GM19324 (cell line): ENCODE measurements at regions not wholly inside any gene's neighbourhood (a gene's known extent, or its start where the extent isn't known, plus 50 kb on each side); places are given as distances from the start of the nearest gene placed in this dataset.

Experiments
- ATAC-seq: cut with Tn5 transposase; IDR thresholded peaks from one replicate; pipeline ENCODE4 v1.9.1; 2021; ENCODE audit warnings: mild to moderate bottlenecking, moderate library complexity; ENCODE audit not compliant: unreplicated experiment, low FRiP score

- ATAC-seq = no peak
These were observed 86.3 kb upstream of the PHLPP1 start for GRCh38 chr18:62629031-62629430.

GRCh38 chr18:62631173-62631572, 84.2 kb upstream of the PHLPP1 start:
- no peak for ATAC-seq

- ATAC-seq = no peak
These were observed 82.4 kb upstream of the PHLPP1 start for GRCh38 chr18:62632788-62633455.

- ATAC-seq = no peak
These were observed 80.9 kb upstream of the PHLPP1 start for GRCh38 chr18:62634458-62634857.

- no peak for ATAC-seq
These were observed 80.2 kb upstream of the PHLPP1 start for GRCh38 chr18:62634979-62635630.

- ATAC-seq = no peak
These were observed 77.9 kb upstream of the PHLPP1 start for GRCh38 chr18:62637403-62637802.

- ATAC-seq = no peak
These were observed 77.3 kb upstream of the PHLPP1 start for GRCh38 chr18:62637807-62638687.

- no peak for ATAC-seq
These were observed 72.2 kb upstream of the PHLPP1 start for GRCh38 chr18:62643181-62643580.

- no peak for ATAC-seq
These were observed 70.6 kb upstream of the PHLPP1 start for GRCh38 chr18:62644773-62645172.

GRCh38 chr18:62647179-62647578, 68.2 kb upstream of the PHLPP1 start:
- no peak for ATAC-seq

GRCh38 chr18:62648045-62648678, 67.2 kb upstream of the PHLPP1 start:
- ATAC-seq = no peak

GRCh38 chr18:62651276-62652056, 63.9 kb upstream of the PHLPP1 start:
- peak; percentile 28 for ATAC-seq

GRCh38 chr18:62652057-62652629, 63.2 kb upstream of the PHLPP1 start:
- ATAC-seq = peak; percentile 62

- no peak for ATAC-seq
These were observed 59.7 kb upstream of the PHLPP1 start for GRCh38 chr18:62655520-62656219.

- ATAC-seq = no peak
These were observed 57.3 kb upstream of the PHLPP1 start for GRCh38 chr18:62658028-62658427.

GRCh38 chr18:62659698-62660097, 55.6 kb upstream of the PHLPP1 start:
- ATAC-seq = no peak

- ATAC-seq = no peak
These were observed 54.6 kb upstream of the PHLPP1 start for GRCh38 chr18:62660691-62661090.

GRCh38 chr18:62663731-62664336, 51.5 kb upstream of the PHLPP1 start:
- ATAC-seq = no peak

- ATAC-seq = no peak
These were observed 50.9 kb upstream of the PHLPP1 start for GRCh38 chr18:62664414-62664813.
